NCI-H128 (cell line): ENCODE measurements at regions not wholly inside any gene's neighbourhood (a gene's known extent, or its start where the extent isn't known, plus 50 kb on each side); places are given as distances from the start of the nearest gene placed in this dataset.

Source experiments
- DNase-seq: peaks from one replicate; lab custom pipeline; 2025; ENCODE audit not compliant: unreplicated experiment; lab: John Stamatoyannopoulos, UW

DNA sequence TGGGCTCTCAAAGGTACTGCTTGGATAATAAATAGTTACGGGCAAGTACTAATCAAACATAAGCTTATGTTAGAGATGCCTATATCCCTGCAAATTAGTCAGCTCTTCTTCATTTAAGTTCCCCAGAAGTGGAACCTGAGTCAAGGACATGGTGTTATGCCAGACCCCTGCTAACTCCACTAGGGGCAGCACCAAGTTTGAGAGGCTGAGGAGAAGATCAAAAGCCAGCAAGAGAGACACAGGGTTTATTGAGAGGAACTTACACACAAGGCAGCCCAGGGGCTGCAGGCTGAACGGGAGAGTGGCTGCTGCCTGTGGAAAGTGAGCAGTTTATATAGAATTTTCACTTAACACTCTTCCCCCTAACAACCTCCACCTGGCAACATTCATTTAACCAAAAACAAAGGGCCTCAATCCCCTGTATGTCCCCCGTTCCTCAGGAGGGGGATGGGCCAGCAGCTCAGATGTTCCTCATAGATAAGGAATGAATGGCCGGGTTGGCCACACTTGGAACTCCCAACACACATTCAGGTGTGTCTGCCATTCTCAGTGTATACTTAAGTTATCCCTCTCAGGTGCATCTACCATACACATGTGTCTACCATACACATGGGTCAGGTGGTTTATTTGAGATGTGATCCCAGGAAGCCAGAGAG, 62.6 kb upstream of the GHITM start:
- DNase-seq, result no peak

DNA sequence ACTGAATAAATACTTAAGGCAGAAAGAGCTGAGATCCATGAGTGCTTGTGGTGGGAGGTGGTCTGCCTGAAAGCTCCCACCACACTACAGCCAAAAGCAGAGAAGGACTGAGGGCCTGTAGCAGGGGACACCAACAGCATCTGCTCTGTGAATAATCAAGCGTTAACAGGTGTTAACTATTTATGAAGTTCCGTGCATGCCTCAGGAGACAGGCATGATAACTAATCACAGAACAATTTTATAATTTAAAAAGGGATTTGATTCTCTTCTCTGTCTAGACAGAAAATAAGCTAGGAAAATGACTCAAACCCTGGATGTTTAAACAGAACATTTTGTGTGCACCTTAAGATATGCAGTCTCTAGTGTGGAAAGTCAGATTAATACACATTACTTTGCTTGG, 61.5 kb upstream of the GHITM start:
- DNase-seq, result no peak

DNA sequence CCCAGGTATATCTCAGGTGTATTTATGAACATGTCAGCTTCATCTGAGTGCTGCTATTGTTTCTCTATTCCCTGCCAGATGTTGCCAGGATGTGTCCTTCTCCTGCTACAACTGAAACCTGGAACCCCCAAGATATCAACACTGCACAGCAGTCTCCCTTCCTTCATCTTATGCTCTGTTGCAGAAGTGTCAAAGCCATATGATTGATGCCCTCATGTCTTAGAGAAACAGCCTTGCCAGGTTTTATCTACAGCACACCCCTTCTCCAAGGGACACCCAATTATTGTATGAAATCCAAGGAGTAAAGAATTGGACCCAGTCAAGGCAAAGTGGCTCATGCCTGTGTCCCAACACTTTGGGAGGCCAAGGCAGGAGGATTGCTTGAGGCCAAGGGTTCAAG, 60.5 kb upstream of the GHITM start:
- DNase-seq, result no peak

DNA sequence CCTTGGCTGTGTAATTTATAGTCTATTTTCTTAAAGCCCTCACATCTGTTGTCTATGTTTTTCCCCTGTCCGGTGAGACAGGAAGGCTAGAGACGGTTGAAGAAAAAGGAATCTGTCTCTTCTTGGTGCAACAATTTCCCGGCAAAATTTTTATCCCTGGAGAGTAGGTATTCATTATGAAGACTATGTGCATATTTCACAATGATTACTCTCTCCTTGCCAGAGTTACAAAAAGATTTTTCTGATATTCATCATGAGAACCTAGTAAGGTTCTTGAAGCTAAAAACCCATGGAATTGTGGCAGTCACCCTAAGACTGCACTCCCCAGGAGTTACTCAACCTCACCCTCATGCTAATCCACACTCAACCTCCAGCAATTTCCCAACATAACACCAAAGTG, 55.0 kb upstream of the GHITM start:
- DNase-seq, result no peak

DNA sequence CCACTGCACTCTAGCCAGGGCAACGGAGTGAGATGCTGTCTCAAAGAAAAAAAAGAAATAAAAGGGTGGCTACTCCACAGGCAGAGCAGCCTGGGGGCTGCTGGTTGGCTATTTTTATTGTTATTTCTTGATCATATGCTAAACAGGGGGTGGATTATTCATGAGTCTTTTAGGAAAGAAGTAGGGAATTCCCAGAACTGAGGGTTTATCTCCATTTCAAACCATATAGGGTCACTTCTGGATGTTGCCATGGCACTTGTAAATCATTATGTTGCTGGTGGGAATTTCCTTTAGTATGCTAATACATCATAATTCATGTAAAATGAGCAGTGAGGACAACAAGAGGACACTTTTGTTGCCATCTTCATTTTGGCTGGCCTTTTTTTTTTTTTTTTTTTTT, 52.1 kb upstream of the GHITM start:
- DNase-seq, result no peak

DNA sequence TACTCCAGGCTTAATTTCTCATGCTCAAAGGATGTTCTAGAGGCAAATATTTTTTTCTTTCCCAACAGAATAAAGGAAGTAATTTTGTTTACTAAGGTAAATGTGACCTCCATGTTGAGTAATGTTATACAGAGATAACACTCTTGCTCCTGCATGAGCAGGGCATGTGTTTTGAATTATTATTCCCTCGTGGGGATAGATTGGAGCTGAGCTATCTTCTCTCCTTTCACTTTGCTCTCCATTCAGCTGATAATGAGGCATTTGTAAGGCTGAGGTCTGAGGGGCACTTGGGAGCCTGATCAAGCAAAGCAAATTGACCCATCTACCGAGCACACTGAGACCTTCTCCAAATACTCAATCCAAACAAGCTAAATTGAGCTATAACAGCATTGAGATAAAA, 50.7 kb upstream of the GHITM start:
- no peak for DNase-seq

DNA sequence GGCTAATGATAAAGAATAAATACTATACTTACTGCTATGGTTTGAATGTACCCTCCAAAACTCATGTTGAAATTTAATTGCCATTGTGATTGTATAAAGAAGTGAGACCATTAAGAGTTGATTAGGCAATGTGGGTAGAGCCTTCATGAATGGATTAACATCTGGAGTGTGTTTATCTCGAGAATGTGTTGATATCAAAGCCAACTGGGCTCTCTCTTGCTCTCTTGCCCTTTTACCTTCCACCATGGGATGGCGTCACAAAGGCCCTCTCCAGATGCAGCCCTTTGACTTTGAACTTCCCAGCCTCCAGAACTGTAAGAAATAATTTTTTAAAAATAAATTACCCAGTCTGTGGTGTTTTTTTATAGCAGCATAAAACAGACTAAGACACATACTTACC, 50.1 kb upstream of the GHITM start:
- DNase-seq, result no peak
